ENCODE measurements at regions not wholly inside any gene's neighbourhood (a gene's known extent, or its start where the extent isn't known, plus 50 kb on each side); places are given as distances from the start of the nearest gene placed in this dataset.

- WGBS: 68% methylated on average over 2 of the region's 2 CpGs
- no peak for DNase-seq (ENCODE audit: extremely low spot score)
- H3K36me3 ChIP-seq (ENCODE audit: insufficient read depth): no peaks in the 10 kb centered on the region
- H3K27ac ChIP-seq (ENCODE audit: low read depth): no peak overlapping the region
- H3K4me1 ChIP-seq (ENCODE audit: insufficient read depth): no peaks in the 10 kb centered on the region
- no peak overlapping the region for H3K4me3 ChIP-seq (ENCODE audit: low read depth, low read length)
Measured at GRCh38 chr11:23127706-23128105, 267.4 kb upstream of the CCDC179 start.

DNA sequence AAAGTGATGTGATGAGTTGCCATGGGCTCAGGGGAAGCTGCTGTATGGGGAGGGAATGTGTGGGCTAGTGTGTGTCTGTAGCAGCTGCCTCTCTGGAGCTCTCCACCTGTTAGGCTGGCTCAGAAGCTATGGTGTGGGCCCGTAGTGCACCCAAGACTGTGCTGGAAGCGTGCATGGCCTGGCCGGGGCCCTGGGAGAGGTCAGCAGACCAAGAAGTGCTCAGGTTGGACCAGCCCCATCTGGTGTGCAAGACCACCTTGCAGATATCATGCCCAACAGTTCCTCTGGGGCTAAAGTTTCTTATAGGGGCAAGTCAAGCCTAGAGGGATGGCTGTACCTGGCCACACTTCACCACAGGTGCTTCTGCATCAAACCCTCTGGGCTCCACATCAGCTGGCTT lies 274.4 kb upstream of the CCDC179 start:
- no peak for DNase-seq (ENCODE audit: extremely low spot score)
- Histone ChIP-seq H3K4me3 (ENCODE audit: low read depth, low read length) (no peak overlapping the region), H3K36me3 (ENCODE audit: insufficient read depth) (no peaks in the 10 kb centered on the region), H3K4me1 (ENCODE audit: insufficient read depth) (no peaks in the 10 kb centered on the region), H3K27ac (ENCODE audit: low read depth) (no peak overlapping the region)
- 98% methylated on average over 3 of the region's 3 CpGs for WGBS

GRCh38 chr11:23138761-23139160 lies 278.5 kb upstream of the CCDC179 start:
- DNase-seq (ENCODE audit: extremely low spot score): no peak
- Histone ChIP-seq H3K27ac (ENCODE audit: low read depth) (no peak overlapping the region), H3K36me3 (ENCODE audit: insufficient read depth) (no peaks in the 10 kb centered on the region), H3K4me1 (ENCODE audit: insufficient read depth) (no peaks in the 10 kb centered on the region), H3K4me3 (ENCODE audit: low read depth, low read length) (no peak overlapping the region)
- 84% methylated on average over 1 of the region's 1 CpG for WGBS

GRCh38 chr11:23143022-23143421 lies 282.7 kb upstream of the CCDC179 start:
- Histone ChIP-seq H3K27ac (ENCODE audit: low read depth) (no peak overlapping the region), H3K4me1 (ENCODE audit: insufficient read depth) (no peaks in the 10 kb centered on the region), H3K36me3 (ENCODE audit: insufficient read depth) (no peaks in the 10 kb centered on the region), H3K4me3 (ENCODE audit: low read depth, low read length) (no peak overlapping the region)
- DNase-seq (ENCODE audit: extremely low spot score): no peak
- WGBS: 33% methylated on average over 2 of the region's 2 CpGs

- DNase-seq (ENCODE audit: extremely low spot score): no peak
- H3K4me3 ChIP-seq (ENCODE audit: low read depth, low read length): no peak overlapping the region
- no peaks in the 10 kb centered on the region for H3K4me1 ChIP-seq (ENCODE audit: insufficient read depth)
- WGBS: 77% methylated on average over 2 of the region's 2 CpGs
- H3K36me3 ChIP-seq (ENCODE audit: insufficient read depth): no peaks in the 10 kb centered on the region
- H3K27ac ChIP-seq (ENCODE audit: low read depth): no peak overlapping the region
Measured at GRCh38 chr11:23151819-23152218, 291.5 kb upstream of the CCDC179 start.

DNA sequence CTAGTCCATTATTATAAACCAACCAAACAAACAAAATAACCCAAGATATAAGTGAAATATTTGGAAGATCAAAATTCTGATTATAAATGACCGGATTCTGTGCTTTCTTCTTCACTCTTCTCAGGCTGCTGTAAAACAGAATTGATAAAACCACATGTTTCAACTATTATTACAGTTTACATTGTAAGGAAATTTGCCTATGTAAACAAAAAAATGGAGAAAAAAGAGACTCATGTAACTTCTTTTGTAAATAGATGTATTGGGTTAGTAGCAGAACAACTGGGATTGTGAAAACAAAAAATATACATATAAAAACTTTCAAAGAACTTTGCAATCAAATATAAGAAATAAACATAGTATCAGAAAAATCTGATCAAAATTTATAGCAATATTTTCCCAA lies 295.2 kb upstream of the CCDC179 start:
- no peaks in the 10 kb centered on the region for H3K4me1 ChIP-seq (ENCODE audit: insufficient read depth)
- DNase-seq (ENCODE audit: extremely low spot score): no peak
- H3K4me3 ChIP-seq (ENCODE audit: low read depth, low read length): no peak overlapping the region
- H3K27ac ChIP-seq (ENCODE audit: low read depth): no peak overlapping the region
- H3K36me3 ChIP-seq (ENCODE audit: insufficient read depth): no peaks in the 10 kb centered on the region
- WGBS: 91% methylated on average over 1 of the region's 1 CpG

- WGBS: 87% methylated on average over 1 of the region's 1 CpG
- DNase-seq (ENCODE audit: extremely low spot score): no peak
- Histone ChIP-seq H3K36me3 (ENCODE audit: insufficient read depth) (no peaks in the 10 kb centered on the region), H3K4me3 (ENCODE audit: low read depth, low read length) (no peak overlapping the region), H3K27ac (ENCODE audit: low read depth) (no peak overlapping the region), H3K4me1 (ENCODE audit: insufficient read depth) (no peaks in the 10 kb centered on the region)
Measured at GRCh38 chr11:23164022-23164421, 303.7 kb upstream of the CCDC179 start.

- no peaks in the 10 kb centered on the region for H3K4me1 ChIP-seq (ENCODE audit: insufficient read depth)
- no peaks in the 10 kb centered on the region for H3K36me3 ChIP-seq (ENCODE audit: insufficient read depth)
- WGBS: 98% methylated on average over 1 of the region's 1 CpG
- H3K4me3 ChIP-seq (ENCODE audit: low read depth, low read length): no peak overlapping the region
- no peak overlapping the region for H3K27ac ChIP-seq (ENCODE audit: low read depth)
- DNase-seq (ENCODE audit: extremely low spot score): no peak
Measured at GRCh38 chr11:23166376-23166775, 306.1 kb upstream of the CCDC179 start.

DNA sequence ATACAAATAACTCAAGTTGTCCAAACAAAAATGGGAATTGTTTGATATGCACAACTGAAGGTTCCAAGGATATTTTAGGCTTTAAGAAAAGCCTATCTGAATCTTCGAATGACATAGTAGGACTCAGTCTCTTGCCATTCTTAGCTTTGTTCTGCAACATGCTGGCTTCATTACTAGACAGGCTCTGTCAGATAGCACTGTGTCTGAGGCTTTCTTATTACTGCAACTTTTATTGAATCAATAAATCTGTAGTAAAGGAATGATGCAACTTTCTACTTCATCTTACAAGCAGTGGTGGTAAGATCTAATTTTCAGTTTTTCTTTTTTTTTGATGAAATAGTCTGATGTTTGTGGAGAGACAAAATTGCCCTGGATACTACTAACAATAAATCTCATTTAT lies 319.3 kb upstream of the CCDC179 start:
- DNase-seq (ENCODE audit: extremely low spot score): no peak
- 78% methylated on average over 1 of the region's 1 CpG for WGBS
- H3K27ac ChIP-seq (ENCODE audit: low read depth): no peak overlapping the region
- H3K4me1 ChIP-seq (ENCODE audit: insufficient read depth): no peaks in the 10 kb centered on the region
- H3K36me3 ChIP-seq (ENCODE audit: insufficient read depth): no peaks in the 10 kb centered on the region
- H3K4me3 ChIP-seq (ENCODE audit: low read depth, low read length): no peak overlapping the region

DNA sequence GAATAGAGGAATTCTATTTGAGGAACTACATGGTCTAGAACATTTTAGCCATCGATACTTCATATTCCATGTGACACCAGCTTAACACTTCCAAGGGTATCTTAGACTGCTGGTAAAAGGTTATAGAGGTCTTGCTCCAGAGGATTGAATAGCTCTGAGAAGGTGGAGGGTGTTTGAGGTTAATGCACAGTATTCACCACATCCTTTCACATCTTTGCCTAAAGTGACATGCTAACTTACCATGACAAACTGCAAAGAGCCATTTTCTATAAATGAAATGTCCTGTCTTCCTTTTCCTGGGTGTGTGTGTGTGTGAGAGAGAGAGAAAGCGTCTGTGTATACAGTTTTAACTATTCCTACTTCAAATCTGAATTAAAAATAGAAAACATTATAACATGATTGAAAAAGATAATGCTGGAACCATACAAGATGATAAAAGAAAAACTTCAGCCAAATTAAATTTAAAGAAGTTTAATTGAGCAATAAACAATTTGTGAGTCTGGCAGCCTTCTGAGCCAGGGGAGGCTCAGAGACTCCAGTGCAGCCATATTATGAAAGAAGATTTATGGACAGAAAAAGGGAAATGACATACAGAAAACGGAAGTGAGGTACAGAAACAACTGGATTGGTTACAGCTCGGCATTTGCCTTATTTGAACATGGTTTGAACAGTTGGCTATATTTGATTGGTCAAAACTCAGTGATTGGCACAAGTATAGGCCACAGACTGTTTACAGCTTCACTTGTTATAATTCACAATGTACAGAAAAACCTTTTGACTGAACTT lies 320.9 kb upstream of the CCDC179 start:
- DNase-seq (ENCODE audit: extremely low spot score): no peak
- H3K4me3 ChIP-seq (ENCODE audit: low read depth, low read length): no peak overlapping the region
- no peaks in the 10 kb centered on the region for H3K4me1 ChIP-seq (ENCODE audit: insufficient read depth)

GRCh38 chr11:23192256-23192655 lies 332.0 kb upstream of the CCDC179 start:
- H3K4me1 ChIP-seq (ENCODE audit: insufficient read depth): no peaks in the 10 kb centered on the region
- H3K36me3 ChIP-seq (ENCODE audit: insufficient read depth): no peaks in the 10 kb centered on the region
- 68% methylated on average over 3 of the region's 3 CpGs for WGBS
- H3K4me3 ChIP-seq (ENCODE audit: low read depth, low read length): no peak overlapping the region
- H3K27ac ChIP-seq (ENCODE audit: low read depth): no peak overlapping the region
- DNase-seq (ENCODE audit: extremely low spot score): no peak

More for the DNA sequence above, 320.9 kb upstream of the CCDC179 start:
- WGBS: 86% methylated on average over 4 of the region's 4 CpGs
- no peak overlapping the region for H3K27ac ChIP-seq (ENCODE audit: low read depth)
- no peaks in the 10 kb centered on the region for H3K36me3 ChIP-seq (ENCODE audit: insufficient read depth)

GRCh38 chr11:23201936-23202522 lies 341.8 kb upstream of the CCDC179 start:
- Histone ChIP-seq H3K4me1 (ENCODE audit: insufficient read depth) (no peaks in the 10 kb centered on the region), H3K27ac (ENCODE audit: low read depth) (no peak overlapping the region), H3K4me3 (ENCODE audit: low read depth, low read length) (no peak overlapping the region), H3K36me3 (ENCODE audit: insufficient read depth) (no peaks in the 10 kb centered on the region)
- WGBS: 77% methylated on average over 3 of the region's 3 CpGs
- no peak for DNase-seq (ENCODE audit: extremely low spot score)

DNA sequence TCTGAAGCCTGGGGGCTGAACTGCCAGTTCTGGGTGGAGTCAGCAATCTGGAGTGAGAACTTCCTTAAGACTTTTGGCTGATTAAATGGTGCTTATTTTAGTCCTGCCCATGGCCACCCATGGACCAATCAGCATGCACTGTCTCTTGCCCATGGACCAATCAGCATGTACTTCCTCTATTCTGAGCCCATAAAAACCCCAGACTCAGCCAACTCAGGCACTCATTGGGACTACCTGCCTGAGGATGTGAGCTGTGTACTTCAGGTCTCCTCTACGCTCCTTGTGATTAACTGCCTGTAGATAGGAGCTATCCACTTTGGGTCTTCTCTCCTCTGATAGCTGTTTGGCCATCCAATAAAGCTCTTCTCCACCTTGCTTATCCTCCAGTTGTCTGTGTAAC lies 342.3 kb upstream of the CCDC179 start:
- WGBS: 100% methylated on average over 1 of the region's 1 CpG
- Histone ChIP-seq H3K4me3 (ENCODE audit: low read depth, low read length) (no peak overlapping the region), H3K4me1 (ENCODE audit: insufficient read depth) (no peaks in the 10 kb centered on the region), H3K27ac (ENCODE audit: low read depth) (no peak overlapping the region), H3K36me3 (ENCODE audit: insufficient read depth) (no peaks in the 10 kb centered on the region)
- DNase-seq (ENCODE audit: extremely low spot score): no peak

DNA sequence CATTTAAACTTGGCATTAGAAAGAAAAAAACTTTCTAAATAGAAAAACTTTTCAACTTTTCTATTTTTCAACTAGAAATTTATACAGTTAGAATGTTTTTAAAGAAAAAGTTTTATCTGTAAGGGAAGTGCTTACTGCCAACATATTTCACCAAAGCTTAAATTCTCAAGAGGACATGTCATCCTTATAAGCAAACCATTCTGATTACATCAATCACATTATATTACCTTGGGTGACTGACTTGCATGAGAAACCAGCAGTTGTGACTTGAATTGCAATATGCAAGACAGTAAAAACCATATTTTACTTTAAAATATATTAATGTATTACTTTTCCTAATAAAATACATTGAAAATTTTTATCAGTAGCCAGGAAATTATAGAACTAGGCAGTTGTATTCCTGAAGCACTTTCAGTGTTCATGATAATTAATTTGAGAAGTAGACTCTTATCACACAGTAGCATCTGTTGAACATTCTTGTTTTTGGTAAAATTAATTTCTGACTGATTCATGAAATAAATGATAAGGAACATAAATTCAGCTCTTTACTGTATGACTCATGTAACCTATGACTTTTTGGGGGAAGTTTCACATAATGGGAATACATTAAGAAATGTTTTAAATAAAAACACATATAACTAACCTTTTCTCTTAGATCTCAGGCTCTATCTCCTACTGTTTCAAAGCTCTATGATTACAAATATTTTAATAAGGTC lies 345.0 kb upstream of the CCDC179 start:
- no peaks in the 10 kb centered on the region for H3K36me3 ChIP-seq (ENCODE audit: insufficient read depth)
- H3K4me3 ChIP-seq (ENCODE audit: low read depth, low read length): no peak overlapping the region
- DNase-seq (ENCODE audit: extremely low spot score): no peak
- H3K27ac ChIP-seq (ENCODE audit: low read depth): no peak overlapping the region
- no peaks in the 10 kb centered on the region for H3K4me1 ChIP-seq (ENCODE audit: insufficient read depth)
